Sigmoid colon (tissue), 6 donors: ENCODE measurements at regions not wholly inside any gene's neighbourhood (a gene's known extent, or its start where the extent isn't known, plus 50 kb on each side); places are given as distances from the start of the nearest gene placed in this dataset.

ENCODE experiments used
- DNase-seq: peaks from one replicate; pipeline ENCODE4 v3.0.0-alpha.2; 2019
- H3K27ac ChIP-seq, 4 donors: fragments of 200-600 bp; sonication (generic); one replicate each; pipeline ENCODE4 v1.5.1; 2016 to 2019; ENCODE audit warnings: mild to moderate bottlenecking in 1 of 4
- H3K27me3 ChIP-seq, 3 donors: fragments of 200-600 bp; sonication (generic); one replicate each; pipeline ENCODE4 v1.5.1; 2019; ENCODE audit warnings: mild to moderate bottlenecking in 1 of 3
- H3K36me3 ChIP-seq, 4 donors: fragments of 200-600 bp; sonication (generic); one replicate each; pipeline ENCODE4 v1.5.1; 2016 to 2019
- H3K4me1 ChIP-seq, 4 donors: fragments of 200-600 bp; sonication (generic); one replicate each; pipeline ENCODE4 v1.5.1; 2017 to 2019
- H3K4me3 ChIP-seq, 4 donors: fragments of 200-600 bp; sonication (generic); one replicate each; pipeline ENCODE4 v1.5.1; 2017 to 2019; ENCODE audit warnings: mild to moderate bottlenecking in 2 of 4, moderate library complexity in 1 of 4
- H3K9me3 ChIP-seq, 4 donors: fragments of 200-600 bp in 3 of 4; sonication (generic) in 3 of 4; one replicate each; pipeline versions ENCODE4 v1.5.1 to v1.6.1; 2013 to 2019
- CTCF ChIP-seq, 4 experiments: fragments of 450-650 bp in 3 of 4; fragments of 200-600 bp in 1 of 4; IDR thresholded peaks; one replicate each; pipeline ENCODE4 v1.5.1; 2016 to 2019; ENCODE audit warnings: antibody characterized with exemption in 4 of 4, mild to moderate bottlenecking in 3 of 4, moderate library complexity in 2 of 4
- EP300 ChIP-seq, 4 donors: sonication (generic); formaldehyde crosslinking; IDR thresholded peaks; one replicate each; pipeline ENCODE4 v1.6.1; 2017; ENCODE audit warnings: antibody characterized with exemption in 4 of 4
- POLR2A ChIP-seq, 2 donors: fragments of 450-650 bp; IDR thresholded peaks; one replicate each; pipeline ENCODE4 v1.6.1; 2016; ENCODE audit warnings: antibody characterized with exemption in 2 of 2, mild to moderate bottlenecking in 2 of 2, moderate library complexity in 2 of 2
- POLR2AphosphoS5 ChIP-seq, 4 donors: sonication (generic); formaldehyde crosslinking; IDR thresholded peaks; one replicate each; pipeline ENCODE4 v1.6.1; 2017; ENCODE audit warnings: antibody characterized with exemption in 4 of 4
- WGBS, 2 donors: extraction: QIAGEN DNeasy Blood & Tissue Kit; methylation state at CpG; one replicate each; pipeline ENCODE4 v1.1.7; 2013; 5-methylcytosine and 5-hydroxymethylcytosine counted together
- intact Hi-C: fragments of 100-400 bp; cut with DNase I; formaldehyde crosslinking; loops from one replicate; pipeline ENCODE4 v1.15.1; 2023
- donor health status: healthy with polysubstance abuse.
- donor health status: healthy.

GRCh38 chr4:163757219-163757618 lies 262.7 kb downstream of the TMA16 start:
- no peaks in the 10 kb centered on the region for H3K9me3 ChIP-seq
- TF ChIP-seq CTCF (IDR thresholded peaks at IDR 0.05) = no peak
- no peak for TF ChIP-seq POLR2A (IDR thresholded peaks at IDR 0.05)
- TF ChIP-seq POLR2AphosphoS5 (IDR thresholded peaks at IDR 0.05) = no peak
- intact Hi-C loops = no loop called here
- no peaks in the 10 kb centered on the region for H3K4me1 ChIP-seq
- no peak overlapping the region for H3K4me3 ChIP-seq
- DNase-seq = no peak
- WGBS, 2 donors = 79 to 89% methylated on average over 1 of the region's 1 CpG
- H3K27me3 ChIP-seq = no peaks in the 10 kb centered on the region
- no peak overlapping the region for H3K27ac ChIP-seq
- H3K36me3 ChIP-seq = no peaks in the 10 kb centered on the region

- H3K4me1 ChIP-seq = no peaks in the 10 kb centered on the region
- H3K36me3 ChIP-seq = no peaks in the 10 kb centered on the region
- H3K9me3 ChIP-seq = no peaks in the 10 kb centered on the region
- TF ChIP-seq EP300 (IDR thresholded peaks at IDR 0.05) (no peak), POLR2A (IDR thresholded peaks at IDR 0.05) (no peak), POLR2AphosphoS5 (IDR thresholded peaks at IDR 0.05) (no peak), CTCF (IDR thresholded peaks at IDR 0.05) (no peak)
- no peak overlapping the region for H3K27ac ChIP-seq
- DNase-seq = no peak
- 73 to 96% methylated on average over 1 of the region's 1 CpG for WGBS, 2 donors
- H3K4me3 ChIP-seq = no peak overlapping the region
- H3K27me3 ChIP-seq = no peaks in the 10 kb centered on the region
- intact Hi-C loops = no loop called here
Observed at GRCh38 chr4:163758032-163758431, 263.5 kb downstream of the TMA16 start.

GRCh38 chr4:163762741-163763140 lies 268.3 kb downstream of the TMA16 start:
- TF ChIP-seq CTCF (IDR thresholded peaks at IDR 0.05) (no peak), EP300 (IDR thresholded peaks at IDR 0.05) (no peak), POLR2A (IDR thresholded peaks at IDR 0.05) (no peak), POLR2AphosphoS5 (IDR thresholded peaks at IDR 0.05) (no peak)
- WGBS, 2 donors = 67 to 74% methylated on average over 1 of the region's 1 CpG
- no peaks in the 10 kb centered on the region for H3K4me1 ChIP-seq
- no peak overlapping the region for H3K27ac ChIP-seq
- no peaks in the 10 kb centered on the region for H3K9me3 ChIP-seq
- no peak overlapping the region for H3K4me3 ChIP-seq
- no peaks in the 10 kb centered on the region for H3K36me3 ChIP-seq
- H3K27me3 ChIP-seq = no peaks in the 10 kb centered on the region
- no peak for DNase-seq
- intact Hi-C loops = no loop called here

- intact Hi-C loops = no loop called here
- Histone ChIP-seq H3K4me3 (no peak overlapping the region), H3K4me1 (no peaks in the 10 kb centered on the region), H3K36me3 (no peaks in the 10 kb centered on the region), H3K27me3 (no peaks in the 10 kb centered on the region), H3K27ac (no peak overlapping the region), H3K9me3 (no peaks in the 10 kb centered on the region)
- DNase-seq = no peak
- TF ChIP-seq CTCF (IDR thresholded peaks at IDR 0.05) (no peak), POLR2AphosphoS5 (IDR thresholded peaks at IDR 0.05) (no peak), POLR2A (IDR thresholded peaks at IDR 0.05) (no peak), EP300 (IDR thresholded peaks at IDR 0.05) (no peak)
- WGBS, 2 donors = 74 to 85% methylated on average over 2 of the region's 2 CpGs
Observed at GRCh38 chr4:163764569-163764968, 270.1 kb downstream of the TMA16 start.

GRCh38 chr4:163768014-163768413 lies 273.5 kb downstream of the TMA16 start:
- Histone ChIP-seq H3K9me3 (no peaks in the 10 kb centered on the region), H3K27me3 (no peaks in the 10 kb centered on the region), H3K4me1 (no peaks in the 10 kb centered on the region), H3K36me3 (no peaks in the 10 kb centered on the region), H3K27ac (no peak overlapping the region), H3K4me3 (no peak overlapping the region)
- TF ChIP-seq CTCF (IDR thresholded peaks at IDR 0.05) (no peak), POLR2A (IDR thresholded peaks at IDR 0.05) (no peak), POLR2AphosphoS5 (IDR thresholded peaks at IDR 0.05) (no peak), EP300 (IDR thresholded peaks at IDR 0.05) (no peak)
- whole genome bisulfite sequencing, 2 donors = 71 to 78% methylated on average over 3 of the region's 3 CpGs
- no peak for DNase-seq
- intact Hi-C loops = no loop called here
